HCT116 (cell line): ENCODE measurements at regions not wholly inside any gene's neighbourhood (a gene's known extent, or its start where the extent isn't known, plus 50 kb on each side); places are given as distances from the start of the nearest gene placed in this dataset.

ENCODE experiments used
- ATAC-seq: fragments of 200-7000 bp; cut with Tn5 transposase; 2 replicates; pipeline ENCODE4 v1.9.1; 2020; ENCODE audit warnings: mild to moderate bottlenecking, moderate library complexity
- BruUV-seq: library from RNA; stranded (reverse); fragments of 400-500 nt; replicated peaks from 2 replicates; lab custom pipeline; 2021; lab: Mats Ljungman, UMichigan
- CTCF ChIA-PET: fragments of 300-600 bp; sonication (Branson Sonifier 250); formaldehyde crosslinking; loops from one replicate; lab custom pipeline; 2021; ENCODE audit warnings: antibody characterized with exemption; lab: Charles Lee
- POLR2A ChIA-PET: fragments of 300-600, 350-600 bp; sonication (Branson Sonifier 250); formaldehyde crosslinking; loops from one replicate; lab custom pipeline; 2021; ENCODE audit warnings: antibody characterized with exemption; lab: Charles Lee
- RAD21 ChIA-PET, 2 experiments: fragments of 300-600 bp; sonication (Branson Sonifier 250); formaldehyde crosslinking; loops; one replicate each; lab custom pipeline; 2023; ENCODE audit warnings: low total read pairs in 2 of 2; ENCODE audit not compliant: uncharacterized antibody in 2 of 2, unreplicated experiment in 2 of 2, low non-redundant PET in 1 of 2; lab: Charles Lee
- DNase-seq: peaks from one replicate; pipeline ENCODE4 v3.0.0-alpha.2; 2010; ENCODE audit warnings: low read depth, low spot score
- H2AFZ ChIP-seq: fragments of 200-600 bp; shearing (Covaris generic), sonication (generic); 2 replicates; pipeline ENCODE4 v1.6.1; 2017; ENCODE audit warnings: low read depth, mixed run types, mixed read lengths, antibody characterized with exemption, low read length; ENCODE audit not compliant: poor library complexity, severe bottlenecking
- H3K27ac ChIP-seq: 2 replicates; pipeline ENCODE4 v1.5.1; 2012; ENCODE audit warnings: low read depth, low read length
- H3K27me3 ChIP-seq: fragments of 200-600 bp; sonication (generic); 2 replicates; pipeline ENCODE4 v1.6.1; 2016; ENCODE audit warnings: mixed run types, low read length, mixed read lengths; ENCODE audit not compliant: insufficient read depth
- H3K36me3 ChIP-seq, 2 experiments: fragments of 200-500 bp in 1 of 2; fragments of 200-600 bp in 1 of 2; sonication (Bioruptor generic) in 1 of 2; sonication (generic) in 1 of 2; 2 replicates each; pipeline versions ENCODE4 v1.5.1 to v1.6.1; 2014 to 2016; ENCODE audit warnings: low read length in 2 of 2, inconsistent platforms in 1 of 2, mixed read lengths in 1 of 2, mixed run types in 1 of 2; ENCODE audit not compliant: insufficient read depth in 2 of 2, control insufficient read depth in 1 of 2
- H3K4me1 ChIP-seq, 2 experiments: fragments of 200-600 bp in 1 of 2; sonication (generic) in 1 of 2; 2 replicates each; pipeline versions ENCODE4 v1.5.1 to v1.6.1; 2012 to 2017; ENCODE audit warnings: low read length in 2 of 2, inconsistent platforms in 1 of 2, mild to moderate bottlenecking in 1 of 2, mixed read lengths in 1 of 2, mixed run types in 1 of 2, moderate library complexity in 1 of 2; ENCODE audit not compliant: insufficient read depth in 2 of 2, control insufficient read depth in 1 of 2
- H3K4me2 ChIP-seq: fragments of 200-600 bp; sonication (generic); 2 replicates; pipeline ENCODE4 v1.6.1; 2017; ENCODE audit warnings: mixed run types, low read length, mixed read lengths
- H3K4me3 ChIP-seq, 2 experiments: fragments of 200-600 bp in 1 of 2; sonication (generic) in 1 of 2; replicated peaks in 1 of 2; 2 replicates each; pipeline ENCODE4 v1.5.1; 2011 to 2016; ENCODE audit warnings: low read length in 2 of 2, control low read depth in 1 of 2, low read depth in 1 of 2, mild to moderate bottlenecking in 1 of 2, mixed read lengths in 1 of 2, mixed run types in 1 of 2
- H3K79me2 ChIP-seq: fragments of 200-600 bp; sonication (generic); 2 replicates; pipeline ENCODE4 v1.6.1; 2017; ENCODE audit warnings: mild to moderate bottlenecking, mixed run types, low read length, moderate library complexity, mixed read lengths; ENCODE audit not compliant: insufficient read depth
- H3K9ac ChIP-seq: fragments of 200-600 bp; sonication (generic); 2 replicates; pipeline ENCODE4 v1.6.1; 2016; ENCODE audit warnings: low read length, mixed read lengths
- H3K9me2 ChIP-seq: fragments of 200-600 bp; sonication (generic), shearing (Covaris generic); 2 replicates; pipeline ENCODE4 v1.6.1; 2017; ENCODE audit warnings: mixed run types, mild to moderate bottlenecking, moderate library complexity; ENCODE audit not compliant: insufficient read depth
- H3K9me3 ChIP-seq, 2 experiments: fragments of 200-500 bp in 1 of 2; fragments of 200-600 bp in 1 of 2; sonication (Bioruptor generic) in 1 of 2; sonication (generic) in 1 of 2; 2 replicates each; pipeline ENCODE4 v1.6.1; 2014 to 2017; ENCODE audit warnings: low read length in 2 of 2, mixed read lengths in 2 of 2, inconsistent platforms in 1 of 2, low read depth in 1 of 2, mild to moderate bottlenecking in 1 of 2, mixed run types in 1 of 2, moderate library complexity in 1 of 2; ENCODE audit not compliant: control insufficient read depth in 1 of 2, insufficient read depth in 1 of 2
- H4K20me1 ChIP-seq: fragments of 200-600 bp; sonication (generic), shearing (Covaris generic); 2 replicates; pipeline ENCODE4 v1.6.1; 2017; ENCODE audit warnings: mixed run types, mild to moderate bottlenecking, moderate library complexity; ENCODE audit not compliant: insufficient read depth
- CBX3 ChIP-seq: IDR thresholded peaks from 2 replicates; pipeline ENCODE4 v1.6.1; 2012; ENCODE audit warnings: low read depth
- POLR2A ChIP-seq: IDR thresholded peaks from 2 replicates; pipeline ENCODE4 v1.7.0; 2011; ENCODE audit warnings: borderline replicate concordance; ENCODE audit not compliant: insufficient read depth, insufficient read length; ENCODE audit errors: extremely low read depth
- SIN3A ChIP-seq: IDR thresholded peaks from 2 replicates; pipeline ENCODE4 v1.6.1; 2012; ENCODE audit warnings: low read depth
- intact Hi-C: fragments of 100-400 bp; cut with micrococcal nuclease; formaldehyde crosslinking; loops from 2 replicates; pipeline ENCODE4 v1.10.0; 2022
- TF ChIP-seq, protein P1 (sequence below): IDR thresholded peaks from 2 replicates; pipeline ENCODE4 v1.6.1; 2012; ENCODE audit warnings: low read depth
- TF ChIP-seq, protein P2 (sequence below), 3 experiments: fragments of 200-600 bp in 1 of 3; sonication (generic) in 1 of 3; IDR thresholded peaks in 2 of 3; conservative IDR thresholded peaks in 1 of 3; 2 replicates each; pipeline ENCODE4 v1.5.1; 2012 to 2017; ENCODE audit warnings: low read depth in 2 of 3, low read length in 2 of 3, antibody characterized with exemption in 1 of 3, borderline replicate concordance in 1 of 3, control low read depth in 1 of 3, mild to moderate bottlenecking in 1 of 3, mixed read lengths in 1 of 3, mixed run types in 1 of 3, moderate library complexity in 1 of 3; ENCODE audit not compliant: insufficient read depth in 1 of 3

DNA sequence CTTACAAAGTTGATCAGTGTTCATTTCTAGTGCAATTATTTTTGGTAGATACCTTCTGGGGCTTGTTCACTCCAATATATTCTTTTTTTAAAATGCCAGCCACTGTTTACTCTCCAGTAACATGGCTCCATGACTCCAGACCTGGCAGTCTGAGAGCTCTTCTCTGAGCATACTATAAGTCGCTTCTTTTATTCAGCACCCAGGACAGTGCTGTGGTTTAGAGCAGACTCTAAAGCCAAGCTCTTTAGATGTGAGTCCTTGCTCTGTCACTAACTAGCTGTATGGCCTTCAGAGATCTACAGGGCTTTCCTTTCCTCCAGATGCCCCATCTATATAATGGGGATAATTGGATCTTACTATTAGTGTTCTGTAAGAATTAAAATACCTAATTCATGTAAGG lies 200.2 kb upstream of the FAM241A start:
- intact Hi-C loops, result no loop called here
- H3K4me2 ChIP-seq, result no peak overlapping the region
- no peaks in the 10 kb centered on the region for H3K9me2 ChIP-seq
- BruUV-seq, result no TSS peak
- no peaks in the 10 kb centered on the region for H3K79me2 ChIP-seq
- H4K20me1 ChIP-seq, result no peaks in the 10 kb centered on the region
- H2AFZ ChIP-seq, result no peak overlapping the region
- ChIA-PET POLR2A (interaction anchor here (1.6 kb wide), 1 partner anchor 14 kb away, joined by 5 read pairs; no protein-coding TSS in a partner anchor), RAD21 (interaction anchor here in 1 of 2 experiments (0.6 kb wide), 1 partner anchor 87 kb away, joined by 3 read pairs; no protein-coding TSS in a partner anchor), CTCF (interaction anchor here (0.9 to 3.9 kb wide), 5 partner anchors 8 to 115 kb away, joined by 3 to 47 read pairs (median 4); no protein-coding TSS in a partner anchor)
- no peaks in the 10 kb centered on the region for H3K36me3 ChIP-seq
- H3K9ac ChIP-seq, result no peak overlapping the region
- no peak for ATAC-seq
- no peak overlapping the region for H3K4me3 ChIP-seq
- 0 out of 4 replicates have a peak, but pooled peaks cover 0 to 2% of the 10 kb centered on the region in 2 experiments for H3K4me1 ChIP-seq
- TF ChIP-seq CBX3 (no peak), SIN3A (no peak), POLR2A (no peak)
- TF ChIP-seq, protein P1, sequence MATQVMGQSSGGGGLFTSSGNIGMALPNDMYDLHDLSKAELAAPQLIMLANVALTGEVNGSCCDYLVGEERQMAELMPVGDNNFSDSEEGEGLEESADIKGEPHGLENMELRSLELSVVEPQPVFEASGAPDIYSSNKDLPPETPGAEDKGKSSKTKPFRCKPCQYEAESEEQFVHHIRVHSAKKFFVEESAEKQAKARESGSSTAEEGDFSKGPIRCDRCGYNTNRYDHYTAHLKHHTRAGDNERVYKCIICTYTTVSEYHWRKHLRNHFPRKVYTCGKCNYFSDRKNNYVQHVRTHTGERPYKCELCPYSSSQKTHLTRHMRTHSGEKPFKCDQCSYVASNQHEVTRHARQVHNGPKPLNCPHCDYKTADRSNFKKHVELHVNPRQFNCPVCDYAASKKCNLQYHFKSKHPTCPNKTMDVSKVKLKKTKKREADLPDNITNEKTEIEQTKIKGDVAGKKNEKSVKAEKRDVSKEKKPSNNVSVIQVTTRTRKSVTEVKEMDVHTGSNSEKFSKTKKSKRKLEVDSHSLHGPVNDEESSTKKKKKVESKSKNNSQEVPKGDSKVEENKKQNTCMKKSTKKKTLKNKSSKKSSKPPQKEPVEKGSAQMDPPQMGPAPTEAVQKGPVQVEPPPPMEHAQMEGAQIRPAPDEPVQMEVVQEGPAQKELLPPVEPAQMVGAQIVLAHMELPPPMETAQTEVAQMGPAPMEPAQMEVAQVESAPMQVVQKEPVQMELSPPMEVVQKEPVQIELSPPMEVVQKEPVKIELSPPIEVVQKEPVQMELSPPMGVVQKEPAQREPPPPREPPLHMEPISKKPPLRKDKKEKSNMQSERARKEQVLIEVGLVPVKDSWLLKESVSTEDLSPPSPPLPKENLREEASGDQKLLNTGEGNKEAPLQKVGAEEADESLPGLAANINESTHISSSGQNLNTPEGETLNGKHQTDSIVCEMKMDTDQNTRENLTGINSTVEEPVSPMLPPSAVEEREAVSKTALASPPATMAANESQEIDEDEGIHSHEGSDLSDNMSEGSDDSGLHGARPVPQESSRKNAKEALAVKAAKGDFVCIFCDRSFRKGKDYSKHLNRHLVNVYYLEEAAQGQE, result peak; percentile 30
- TF ChIP-seq, protein P2, sequence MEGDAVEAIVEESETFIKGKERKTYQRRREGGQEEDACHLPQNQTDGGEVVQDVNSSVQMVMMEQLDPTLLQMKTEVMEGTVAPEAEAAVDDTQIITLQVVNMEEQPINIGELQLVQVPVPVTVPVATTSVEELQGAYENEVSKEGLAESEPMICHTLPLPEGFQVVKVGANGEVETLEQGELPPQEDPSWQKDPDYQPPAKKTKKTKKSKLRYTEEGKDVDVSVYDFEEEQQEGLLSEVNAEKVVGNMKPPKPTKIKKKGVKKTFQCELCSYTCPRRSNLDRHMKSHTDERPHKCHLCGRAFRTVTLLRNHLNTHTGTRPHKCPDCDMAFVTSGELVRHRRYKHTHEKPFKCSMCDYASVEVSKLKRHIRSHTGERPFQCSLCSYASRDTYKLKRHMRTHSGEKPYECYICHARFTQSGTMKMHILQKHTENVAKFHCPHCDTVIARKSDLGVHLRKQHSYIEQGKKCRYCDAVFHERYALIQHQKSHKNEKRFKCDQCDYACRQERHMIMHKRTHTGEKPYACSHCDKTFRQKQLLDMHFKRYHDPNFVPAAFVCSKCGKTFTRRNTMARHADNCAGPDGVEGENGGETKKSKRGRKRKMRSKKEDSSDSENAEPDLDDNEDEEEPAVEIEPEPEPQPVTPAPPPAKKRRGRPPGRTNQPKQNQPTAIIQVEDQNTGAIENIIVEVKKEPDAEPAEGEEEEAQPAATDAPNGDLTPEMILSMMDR (IDR thresholded peaks at IDR 0.05 in 2 of 3, conservative IDR thresholded peaks at IDR 0.05 in 1 of 3; ENCODE audit: borderline replicate concordance in 1 of 3, insufficient read depth in 1 of 3, low read depth in 2 of 3, low read length in 2 of 3), result no peak
- TF ChIP-seq, all 23 proteins: peak for 1
- H3K27me3 ChIP-seq, result no peaks in the 10 kb centered on the region
- H3K9me3 ChIP-seq, result no peaks in the 10 kb centered on the region
- no peak overlapping the region for H3K27ac ChIP-seq
- no peak for DNase-seq
